Muscle of leg (tissue), 3 donors: ENCODE measurements at regions not wholly inside any gene's neighbourhood (a gene's known extent, or its start where the extent isn't known, plus 50 kb on each side); places are given as distances from the start of the nearest gene placed in this dataset.

Source experiments
- DNase-seq: peaks from one replicate; pipeline ENCODE4 v3.0.0; 2013
- H3K27ac ChIP-seq: one replicate; pipeline ENCODE4 v1.5.1; 2013; ENCODE audit warnings: mild to moderate bottlenecking, low read length, control low read depth
- H3K27me3 ChIP-seq: one replicate; pipeline ENCODE4 v1.6.1; 2013; ENCODE audit warnings: low read length; ENCODE audit not compliant: control insufficient read depth, insufficient read depth
- H3K36me3 ChIP-seq: one replicate; pipeline ENCODE4 v1.6.1; 2013; ENCODE audit warnings: low read length; ENCODE audit not compliant: control insufficient read depth, insufficient read depth
- H3K4me1 ChIP-seq: one replicate; pipeline ENCODE4 v1.6.1; 2013; ENCODE audit warnings: low read length; ENCODE audit not compliant: control insufficient read depth, insufficient read depth
- H3K4me3 ChIP-seq: one replicate; pipeline ENCODE4 v1.5.1; 2013; ENCODE audit warnings: low read length, control low read depth
- H3K9me3 ChIP-seq: replicated peaks from 2 replicates; pipeline ENCODE4 v1.6.1; 2013; ENCODE audit warnings: low read depth, low read length; ENCODE audit not compliant: control insufficient read depth
- WGBS: methylation state at CpG from one replicate; pipeline ENCODE4 v1.1.5; 2013; ENCODE audit warnings: missing lambda C conversion rate; ENCODE audit not compliant: insufficient coverage; 5-methylcytosine and 5-hydroxymethylcytosine counted together

DNA sequence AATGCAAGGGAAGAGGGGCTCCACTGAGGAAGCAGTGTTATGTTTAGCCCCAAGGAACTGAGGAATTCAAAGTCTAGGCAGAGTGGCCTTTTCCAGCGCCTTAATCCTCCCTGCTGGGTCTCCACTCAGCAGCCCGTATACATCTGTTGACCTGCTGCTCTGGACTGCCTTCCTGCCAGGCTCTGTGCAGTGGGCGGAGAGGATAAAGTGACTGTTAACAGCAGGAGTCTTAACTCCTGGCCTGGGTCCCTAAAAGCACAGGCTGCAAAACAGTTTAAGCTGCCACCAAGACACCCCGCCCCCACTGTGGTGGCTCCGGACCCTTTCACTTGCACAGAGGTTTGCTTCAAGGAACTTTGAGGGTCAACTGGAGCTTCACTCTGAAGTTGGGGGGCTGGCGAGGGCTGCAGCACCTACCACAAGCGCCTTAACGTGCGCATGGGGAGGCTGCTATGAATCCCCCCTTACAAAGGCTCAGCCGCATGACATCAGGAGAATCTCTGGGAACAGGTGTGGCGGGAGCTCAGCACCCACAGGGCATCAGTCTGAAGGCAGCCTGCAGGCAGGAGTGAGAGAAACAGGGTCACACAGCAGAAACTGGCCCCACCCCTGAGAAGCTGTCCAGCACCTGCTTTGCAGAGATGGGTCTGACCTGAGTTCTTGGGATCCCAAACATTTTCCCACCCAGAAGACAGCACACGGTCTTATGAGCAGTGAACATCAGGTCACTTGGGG is 358.2 kb upstream of the GATB start:
- Histone ChIP-seq H3K4me3 (no peak overlapping the region), H3K9me3 (peaks cover 3% of the 10 kb centered on the region), H3K27me3 (no peaks in the 10 kb centered on the region), H3K36me3 (no peaks in the 10 kb centered on the region), H3K27ac (peak overlapping the region; percentile 42), H3K4me1 (peaks cover 22% of the 10 kb centered on the region)
- 31% methylated on average over 8 of the region's 12 CpGs for WGBS
- DNase-seq, result no peak

DNA sequence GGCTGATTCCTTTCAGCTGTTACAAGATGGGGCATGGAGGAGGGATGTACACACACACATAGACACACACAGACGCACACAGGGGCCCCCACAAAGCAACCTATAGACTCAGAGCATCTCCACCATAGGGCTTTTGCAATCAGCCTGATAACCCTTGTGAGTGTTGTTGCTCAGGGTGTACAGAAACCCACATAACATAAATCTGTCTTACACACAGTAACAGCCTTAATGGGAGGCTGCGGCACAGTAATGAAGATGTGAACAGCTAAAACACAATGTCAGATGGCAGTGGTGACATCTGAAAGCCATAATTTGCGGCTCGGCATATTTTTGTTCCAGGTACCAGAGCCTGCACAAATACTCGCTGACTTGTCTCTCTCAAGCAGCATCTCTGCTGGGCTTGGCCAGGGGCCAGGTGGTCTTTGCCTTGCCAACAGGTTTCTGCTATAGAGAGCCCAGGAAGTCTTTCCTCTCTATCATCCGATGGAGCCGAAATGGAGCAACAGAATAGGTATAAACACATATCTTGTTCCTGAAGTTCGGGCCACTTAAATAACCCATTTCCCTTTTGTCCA is 357.2 kb upstream of the GATB start:
- Histone ChIP-seq H3K27ac (no peak overlapping the region), H3K36me3 (no peaks in the 10 kb centered on the region), H3K27me3 (no peaks in the 10 kb centered on the region), H3K4me3 (no peak overlapping the region), H3K9me3 (peaks cover 3% of the 10 kb centered on the region), H3K4me1 (peaks cover 22% of the 10 kb centered on the region)
- DNase-seq, result no peak
- 26% methylated on average over 6 of the region's 8 CpGs for WGBS

DNA sequence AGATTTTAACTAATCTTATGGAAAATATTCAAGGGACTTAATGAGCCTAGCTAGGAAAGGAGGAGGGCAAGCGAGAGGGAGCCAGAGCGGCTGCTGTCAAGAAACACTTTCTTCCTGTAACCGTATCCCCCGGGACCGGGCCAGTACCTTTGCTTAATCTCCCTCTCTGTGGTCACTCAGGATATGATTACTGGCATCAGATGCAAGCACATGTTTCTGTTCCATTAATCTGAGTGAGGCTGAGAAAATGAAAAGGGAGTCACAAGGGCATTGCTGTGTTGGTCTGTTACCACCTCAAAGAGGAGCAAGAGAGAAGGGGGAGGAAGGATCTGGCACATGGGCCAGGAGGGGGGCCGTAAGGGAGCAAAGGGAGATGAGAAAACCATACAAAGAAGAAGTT is 356.7 kb upstream of the GATB start:
- no CpG with 5 or more reads among the region's 6 CpGs for WGBS
- H3K36me3 ChIP-seq, result no peaks in the 10 kb centered on the region
- H3K4me3 ChIP-seq, result no peak overlapping the region
- H3K27ac ChIP-seq, result no peak overlapping the region
- H3K9me3 ChIP-seq, result peaks cover 3% of the 10 kb centered on the region
- peaks cover 22% of the 10 kb centered on the region for H3K4me1 ChIP-seq
- H3K27me3 ChIP-seq, result no peaks in the 10 kb centered on the region
- DNase-seq, result no peak

DNA sequence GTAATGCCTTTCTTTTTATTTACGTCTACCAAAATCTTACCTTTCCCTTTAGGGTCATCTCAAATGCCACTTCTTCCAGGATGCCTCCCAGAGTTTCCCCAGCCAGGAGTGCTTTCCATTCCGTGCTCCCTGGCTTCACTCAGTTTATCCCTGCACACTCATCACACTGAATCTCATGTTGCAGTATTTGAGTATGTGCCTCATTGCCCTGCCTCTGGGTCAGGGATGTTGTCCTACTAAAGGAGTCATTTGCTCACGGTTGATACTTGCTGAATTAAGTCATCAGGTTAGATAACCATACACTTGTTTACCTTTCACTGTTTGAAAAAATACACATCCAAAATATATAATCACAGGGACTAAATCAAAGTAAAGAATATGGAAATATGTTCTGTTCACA is 356.2 kb upstream of the GATB start:
- no peak for DNase-seq
- peaks cover 22% of the 10 kb centered on the region for H3K4me1 ChIP-seq
- H3K9me3 ChIP-seq, result peaks cover 3% of the 10 kb centered on the region
- no peak overlapping the region for H3K27ac ChIP-seq
- WGBS, result 90% methylated on average over 2 of the region's 3 CpGs
- no peak overlapping the region for H3K4me3 ChIP-seq
- H3K36me3 ChIP-seq, result no peaks in the 10 kb centered on the region
- H3K27me3 ChIP-seq, result no peaks in the 10 kb centered on the region

DNA sequence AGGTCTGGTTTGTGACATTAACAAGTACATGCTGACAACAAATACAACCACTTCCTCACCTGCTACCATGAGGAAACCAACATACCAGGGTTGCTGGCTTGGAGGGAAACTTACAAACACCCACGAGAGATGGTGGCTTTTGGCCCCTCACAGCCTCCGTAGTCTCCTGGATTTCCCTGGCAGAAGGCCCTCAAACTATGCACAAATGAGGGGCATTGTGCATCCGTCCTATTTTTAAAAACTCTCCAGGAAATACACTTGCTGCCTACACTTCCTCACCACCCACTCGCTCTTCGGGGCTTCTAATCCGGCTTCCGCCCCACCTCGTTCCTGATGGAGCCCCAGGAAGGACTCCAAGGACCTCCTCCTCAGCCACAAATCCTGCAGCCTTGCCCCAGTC is 355.0 kb upstream of the GATB start:
- no peak for DNase-seq
- WGBS, result 45% methylated on average over 8 of the region's 8 CpGs
- peaks cover 22% of the 10 kb centered on the region for H3K4me1 ChIP-seq

DNA sequence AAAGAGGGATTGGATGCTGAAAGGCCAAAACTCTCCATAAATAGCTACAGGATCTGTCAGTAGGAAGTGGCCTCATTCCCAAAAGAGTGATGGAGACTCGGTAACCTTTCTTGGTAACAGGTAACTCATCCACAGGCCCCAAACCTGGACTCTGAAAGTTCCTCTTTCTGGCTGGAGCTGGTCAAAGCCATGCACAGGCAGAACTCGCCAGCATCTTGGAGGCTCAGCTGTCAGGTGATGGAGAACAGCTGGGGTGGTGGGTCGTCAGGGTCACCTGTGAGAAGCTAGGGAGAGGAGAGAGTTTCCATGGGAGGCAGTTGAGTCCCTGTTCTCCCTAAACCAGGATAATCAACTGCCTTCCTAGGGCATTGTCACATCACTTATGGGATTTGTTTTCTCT is 354.3 kb upstream of the GATB start:
- H3K27ac ChIP-seq, result no peak overlapping the region
- H3K4me3 ChIP-seq, result no peak overlapping the region
- peaks cover 22% of the 10 kb centered on the region for H3K4me1 ChIP-seq
- H3K36me3 ChIP-seq, result no peaks in the 10 kb centered on the region
- DNase-seq, result no peak
- no peaks in the 10 kb centered on the region for H3K27me3 ChIP-seq
- 80% methylated on average over 1 of the region's 3 CpGs for WGBS
- H3K9me3 ChIP-seq, result no peaks in the 10 kb centered on the region

More for the DNA sequence above, 355.0 kb upstream of the GATB start:
- H3K27ac ChIP-seq, result peak overlapping the region; percentile 9
- H3K27me3 ChIP-seq, result no peaks in the 10 kb centered on the region
- H3K4me3 ChIP-seq, result no peak overlapping the region
- no peaks in the 10 kb centered on the region for H3K36me3 ChIP-seq
- H3K9me3 ChIP-seq, result no peaks in the 10 kb centered on the region

DNA sequence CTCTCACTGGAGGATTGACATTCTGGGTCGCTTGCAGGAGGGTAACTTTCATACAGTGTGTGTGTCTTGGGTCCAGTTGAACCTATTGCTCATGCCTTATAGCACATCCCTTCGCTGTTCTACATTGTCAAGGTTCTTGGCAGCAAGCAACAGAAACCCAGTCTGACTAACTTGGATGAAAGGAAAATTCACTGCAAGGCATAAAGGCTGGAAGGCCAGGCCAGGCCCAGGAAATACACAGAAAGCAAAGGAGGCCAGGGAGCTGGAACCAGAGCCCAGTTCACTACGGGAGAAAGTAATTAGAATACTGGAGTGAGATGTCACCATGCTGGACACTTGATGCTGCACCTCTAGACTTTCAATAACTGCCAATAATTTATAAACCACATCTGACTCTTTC is 353.8 kb upstream of the GATB start:
- Histone ChIP-seq H3K9me3 (no peaks in the 10 kb centered on the region), H3K27ac (no peak overlapping the region), H3K4me1 (peaks cover 28% of the 10 kb centered on the region), H3K4me3 (no peak overlapping the region), H3K36me3 (no peaks in the 10 kb centered on the region), H3K27me3 (no peaks in the 10 kb centered on the region)
- no peak for DNase-seq
- 70% methylated on average over 2 of the region's 3 CpGs for WGBS

DNA sequence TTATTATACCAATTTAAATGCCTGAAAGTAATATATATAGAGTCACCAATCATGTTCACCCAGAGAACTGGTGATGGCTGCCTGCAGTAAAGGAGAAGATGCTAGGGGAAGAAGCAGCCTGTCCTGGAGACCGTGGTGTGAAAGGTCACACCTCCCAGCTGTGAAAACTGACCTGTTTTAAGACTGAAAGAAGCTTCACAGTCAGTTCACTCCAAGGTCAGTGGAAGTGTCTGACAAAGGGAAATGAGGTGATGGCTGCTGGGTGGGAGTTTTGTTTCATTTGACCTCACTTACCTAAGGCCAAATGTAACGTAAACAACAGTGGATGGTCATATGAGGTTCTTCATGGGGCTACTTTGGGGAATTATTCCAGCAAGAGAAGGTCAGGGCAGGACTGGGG is 352.1 kb upstream of the GATB start:
- Histone ChIP-seq H3K9me3 (no peaks in the 10 kb centered on the region), H3K4me1 (peaks cover 27% of the 10 kb centered on the region), H3K27me3 (no peaks in the 10 kb centered on the region), H3K27ac (no peak overlapping the region), H3K4me3 (no peak overlapping the region), H3K36me3 (no peaks in the 10 kb centered on the region)
- WGBS, result 56% methylated on average over 1 of the region's 2 CpGs
- DNase-seq, result no peak

DNA sequence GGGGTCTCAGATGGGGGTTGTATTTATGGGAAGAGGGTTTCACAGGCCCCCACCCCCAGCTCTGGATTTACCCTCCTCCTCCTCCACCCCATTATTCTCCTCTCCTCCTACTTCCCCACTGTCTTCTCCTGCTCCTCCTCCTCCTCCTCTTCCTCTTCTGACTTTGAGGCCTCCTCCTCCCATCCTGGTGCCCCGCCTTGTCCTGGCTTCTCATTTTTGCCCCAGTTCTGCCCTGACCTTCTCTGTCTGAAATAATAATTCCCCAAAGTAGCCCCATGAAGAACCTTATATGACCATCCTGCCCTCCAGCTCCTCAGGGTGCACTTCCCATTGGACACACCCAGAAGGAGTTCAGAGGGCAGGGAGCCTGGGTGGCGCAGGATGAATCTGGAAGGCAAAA is 351.4 kb upstream of the GATB start:
- no peaks in the 10 kb centered on the region for H3K36me3 ChIP-seq
- 86% methylated on average over 1 of the region's 2 CpGs for WGBS
- H3K27me3 ChIP-seq, result no peaks in the 10 kb centered on the region
- peaks cover 28% of the 10 kb centered on the region for H3K4me1 ChIP-seq
- H3K4me3 ChIP-seq, result no peak overlapping the region
- H3K27ac ChIP-seq, result no peak overlapping the region
- H3K9me3 ChIP-seq, result no peaks in the 10 kb centered on the region
- no peak for DNase-seq

DNA sequence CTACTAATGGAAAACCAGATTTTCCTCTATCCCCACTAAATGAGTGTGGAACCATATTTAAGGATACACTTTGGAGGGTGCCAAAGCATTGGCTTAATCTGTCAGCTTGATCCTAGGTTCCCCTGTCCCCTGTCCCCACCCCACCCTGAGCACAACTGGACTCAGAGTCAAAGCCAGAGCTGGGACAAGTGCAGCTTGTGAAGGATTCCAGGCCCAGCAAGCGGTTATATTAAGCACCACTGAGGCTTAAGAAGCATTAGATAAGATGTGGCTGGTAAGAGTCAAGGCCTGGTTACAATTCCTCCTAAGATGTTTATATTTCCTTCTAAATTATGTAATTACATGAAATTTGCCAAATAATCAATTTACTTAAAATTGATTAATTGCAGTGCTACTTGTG is 350.0 kb upstream of the GATB start:
- no CpG with 5 or more reads among the region's 1 CpG for WGBS
- Histone ChIP-seq H3K4me3 (no peak overlapping the region), H3K9me3 (no peaks in the 10 kb centered on the region), H3K4me1 (peaks cover 33% of the 10 kb centered on the region), H3K36me3 (no peaks in the 10 kb centered on the region), H3K27ac (no peak overlapping the region), H3K27me3 (no peaks in the 10 kb centered on the region)
- DNase-seq, result no peak
